Activated B cell treated with CpG ODN at 0.5 μM for 24 hours (primary cell): ENCODE measurements at regions not wholly inside any gene's neighbourhood (a gene's known extent, or its start where the extent isn't known, plus 50 kb on each side); places are given as distances from the start of the nearest gene placed in this dataset.
"Not testable (repeated sequence)": the region's sequence is repeated elsewhere in the genome, so short reads cannot be mapped to it uniquely, and the experiment has no call there.

ENCODE experiments used
- ATAC-seq: fragments of 200-7000 bp; cut with Tn5 transposase; one replicate; pipeline ENCODE4 v1.10.0; 2021; ENCODE audit warnings: low read depth, mild to moderate bottlenecking, moderate library complexity
- CTCF ChIA-PET: fragments of 350-600 bp; sonication (Branson Sonifier 250); formaldehyde crosslinking; loops from one replicate; lab custom pipeline; 2021; ENCODE audit warnings: antibody characterized with exemption; lab: Charles Lee
- POLR2A ChIA-PET: fragments of 350-600 bp; sonication (Branson Sonifier 250); formaldehyde crosslinking; loops from one replicate; lab custom pipeline; 2021; ENCODE audit warnings: antibody characterized with exemption; lab: Charles Lee
- DNase-seq: peaks from one replicate; pipeline ENCODE4 v3.0.0; 2022
- H3K27ac Mint-ChIP-seq: one replicate; pipeline ENCODE4 v1.8.0; 2020; ENCODE audit warnings: mixed read lengths
- H3K27me3 Mint-ChIP-seq: one replicate; pipeline ENCODE4 v1.8.0; 2021; ENCODE audit warnings: mixed read lengths
- H3K36me3 Mint-ChIP-seq: one replicate; pipeline ENCODE4 v1.8.0; 2021; ENCODE audit warnings: low read depth, mixed read lengths
- H3K4me1 Mint-ChIP-seq: one replicate; pipeline ENCODE4 v1.8.0; 2021; ENCODE audit warnings: mixed read lengths
- H3K4me3 Mint-ChIP-seq: one replicate; pipeline ENCODE4 v1.8.0; 2020; ENCODE audit warnings: mild to moderate bottlenecking, mixed read lengths
- H3K9me3 Mint-ChIP-seq: one replicate; pipeline ENCODE4 v1.8.0; 2020; ENCODE audit warnings: mixed read lengths
- intact Hi-C: fragments of 100-400 bp; cut with micrococcal nuclease; formaldehyde crosslinking; loops from one replicate; pipeline ENCODE4 v1.15.1; 2024
- TF ChIP-seq, protein P1 (sequence below): fragments of 200-600 bp; IDR thresholded peaks from one replicate; pipeline ENCODE4 v1.8.0; 2022; ENCODE audit warnings: antibody characterized with exemption, mild to moderate bottlenecking

DNA sequence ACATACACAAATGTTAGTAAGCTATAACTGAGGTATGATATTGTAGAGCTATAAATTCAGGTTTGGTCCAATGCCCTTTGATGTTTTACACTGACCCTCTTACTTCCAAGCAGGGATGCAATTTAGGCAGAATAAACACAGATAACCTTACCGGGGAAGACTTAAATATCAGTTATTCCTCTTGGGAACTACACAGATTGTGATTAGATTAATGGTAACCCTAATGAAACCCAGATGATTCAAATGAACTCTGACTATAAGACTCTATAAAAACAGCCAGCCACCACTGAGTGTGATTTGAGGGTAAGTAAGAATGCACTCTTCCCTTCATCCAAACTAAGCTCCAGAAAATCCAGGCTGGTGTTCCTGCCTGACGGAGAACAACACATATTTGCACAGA is 891.1 kb downstream of the NXPH1 start:
- POLR2A ChIA-PET = no interaction called here
- intact Hi-C loops = no loop called here
- ATAC-seq = no peak
- no peak for DNase-seq
- Mint-ChIP-seq H3K27me3 (no peaks in the 10 kb centered on the region), H3K4me1 (no peaks in the 10 kb centered on the region), H3K9me3 (peaks cover 15% of the 10 kb centered on the region), H3K4me3 (no peak overlapping the region), H3K36me3 (no peaks in the 10 kb centered on the region), H3K27ac (no peak overlapping the region)
- TF ChIP-seq, protein P1, sequence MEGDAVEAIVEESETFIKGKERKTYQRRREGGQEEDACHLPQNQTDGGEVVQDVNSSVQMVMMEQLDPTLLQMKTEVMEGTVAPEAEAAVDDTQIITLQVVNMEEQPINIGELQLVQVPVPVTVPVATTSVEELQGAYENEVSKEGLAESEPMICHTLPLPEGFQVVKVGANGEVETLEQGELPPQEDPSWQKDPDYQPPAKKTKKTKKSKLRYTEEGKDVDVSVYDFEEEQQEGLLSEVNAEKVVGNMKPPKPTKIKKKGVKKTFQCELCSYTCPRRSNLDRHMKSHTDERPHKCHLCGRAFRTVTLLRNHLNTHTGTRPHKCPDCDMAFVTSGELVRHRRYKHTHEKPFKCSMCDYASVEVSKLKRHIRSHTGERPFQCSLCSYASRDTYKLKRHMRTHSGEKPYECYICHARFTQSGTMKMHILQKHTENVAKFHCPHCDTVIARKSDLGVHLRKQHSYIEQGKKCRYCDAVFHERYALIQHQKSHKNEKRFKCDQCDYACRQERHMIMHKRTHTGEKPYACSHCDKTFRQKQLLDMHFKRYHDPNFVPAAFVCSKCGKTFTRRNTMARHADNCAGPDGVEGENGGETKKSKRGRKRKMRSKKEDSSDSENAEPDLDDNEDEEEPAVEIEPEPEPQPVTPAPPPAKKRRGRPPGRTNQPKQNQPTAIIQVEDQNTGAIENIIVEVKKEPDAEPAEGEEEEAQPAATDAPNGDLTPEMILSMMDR = no peak
- CTCF ChIA-PET = no interaction called here

DNA sequence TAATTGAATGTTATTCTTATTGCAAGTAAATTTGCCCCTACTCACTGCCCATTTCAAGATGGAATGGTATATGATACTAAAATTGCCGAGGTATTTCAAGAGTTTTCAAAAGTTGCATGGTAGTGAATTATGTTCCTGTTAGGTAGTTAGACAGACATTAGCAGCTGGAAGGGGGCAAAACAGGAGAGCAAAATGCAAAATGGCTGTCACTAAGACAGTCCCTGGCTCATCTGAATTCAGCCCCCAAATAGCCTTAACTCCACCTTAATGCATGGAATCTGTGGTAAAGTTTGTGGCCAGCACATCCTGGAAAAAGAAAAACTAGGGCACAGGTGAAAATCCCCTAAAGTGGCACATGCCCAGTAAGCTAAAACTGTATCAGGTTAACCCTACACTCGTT is 894.9 kb downstream of the NXPH1 start:
- H3K9me3 Mint-ChIP-seq = peaks cover 16% of the 10 kb centered on the region
- H3K27ac Mint-ChIP-seq = no peak overlapping the region
- ATAC-seq (no peak), DNase-seq (no peak)
- POLR2A ChIA-PET = no interaction called here
- H3K4me1 Mint-ChIP-seq = no peaks in the 10 kb centered on the region
- CTCF ChIA-PET = no interaction called here
- no peaks in the 10 kb centered on the region for H3K36me3 Mint-ChIP-seq
- intact Hi-C loops = no loop called here
- H3K4me3 Mint-ChIP-seq = no peak overlapping the region
- TF ChIP-seq, protein P1 = no peak
- no peaks in the 10 kb centered on the region for H3K27me3 Mint-ChIP-seq

DNA sequence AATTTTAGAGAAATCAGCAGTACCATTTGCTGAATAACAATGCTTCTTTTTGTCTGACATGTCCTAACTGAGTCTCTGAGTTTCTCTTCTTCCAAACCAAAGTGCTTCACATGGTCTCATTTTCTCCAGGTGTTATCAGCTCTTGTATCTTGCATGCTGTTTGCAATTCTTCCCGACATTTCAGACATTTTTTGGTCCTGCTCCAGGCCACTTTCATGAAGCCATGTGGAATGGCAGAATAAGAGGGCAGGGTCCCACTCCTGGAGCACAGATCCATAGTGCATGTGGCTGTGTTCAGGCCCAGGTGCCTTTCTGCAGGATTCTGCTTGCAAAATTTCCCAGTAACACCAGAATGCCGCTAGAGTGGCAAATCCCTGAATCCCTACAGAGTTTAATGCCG is 916.2 kb downstream of the NXPH1 start:
- CTCF ChIA-PET = no interaction called here
- no peak for DNase-seq
- Mint-ChIP-seq H3K27me3 (no peaks in the 10 kb centered on the region), H3K27ac (no peak overlapping the region), H3K4me3 (no peak overlapping the region), H3K9me3 (no peaks in the 10 kb centered on the region), H3K36me3 (no peaks in the 10 kb centered on the region), H3K4me1 (no peaks in the 10 kb centered on the region)
- ATAC-seq = no peak
- POLR2A ChIA-PET = no interaction called here
- intact Hi-C loops = no loop called here
- TF ChIP-seq, protein P1 = no peak

DNA sequence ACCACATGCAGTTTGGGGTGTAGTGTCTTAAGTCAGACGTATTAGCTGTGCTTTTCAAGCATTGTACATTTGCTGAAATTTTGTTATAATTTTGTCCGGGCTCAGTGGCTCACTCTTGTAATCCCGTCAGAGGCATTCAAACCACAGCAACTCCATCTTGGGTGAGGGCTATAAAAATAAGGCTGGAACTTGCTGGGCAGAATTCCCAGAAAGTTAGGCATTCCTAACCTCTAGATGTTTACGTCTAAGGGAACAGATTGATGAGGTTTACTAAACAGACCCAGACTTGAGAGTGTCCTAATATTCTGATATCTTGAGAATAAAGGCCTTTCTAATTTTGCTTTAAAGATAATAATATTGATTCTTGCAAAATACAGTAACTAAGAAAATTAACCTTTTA is 957.8 kb downstream of the NXPH1 start:
- DNase-seq (no peak), ATAC-seq (no peak)
- H3K4me1 Mint-ChIP-seq = no peaks in the 10 kb centered on the region
- CTCF ChIA-PET = no interaction called here
- TF ChIP-seq, protein P1 = no peak
- H3K27ac Mint-ChIP-seq = no peak overlapping the region
- no peak overlapping the region for H3K4me3 Mint-ChIP-seq
- H3K27me3 Mint-ChIP-seq = no peaks in the 10 kb centered on the region
- peaks cover 17% of the 10 kb centered on the region for H3K9me3 Mint-ChIP-seq
- no peaks in the 10 kb centered on the region for H3K36me3 Mint-ChIP-seq
- intact Hi-C loops = no loop called here
- POLR2A ChIA-PET = no interaction called here

DNA sequence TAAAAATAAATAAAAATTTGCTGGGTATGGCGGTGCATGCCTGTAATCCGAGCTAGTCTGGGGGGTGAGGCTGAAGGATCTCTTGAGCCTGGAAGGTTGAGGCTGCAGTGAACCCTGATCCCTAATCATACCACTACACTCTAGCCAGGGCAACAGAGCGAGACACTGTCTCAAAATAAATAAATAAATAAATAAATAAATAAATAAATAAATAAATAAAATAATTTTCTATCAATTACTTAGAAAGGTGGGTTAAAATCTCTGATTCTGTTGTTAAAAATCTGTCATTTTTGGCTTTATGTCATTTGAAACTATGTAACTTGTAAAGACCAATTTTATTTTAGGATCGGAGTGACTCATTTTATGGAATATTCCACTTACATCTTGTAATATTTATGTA is 958.6 kb downstream of the NXPH1 start:
- peaks cover 12% of the 10 kb centered on the region for H3K9me3 Mint-ChIP-seq
- POLR2A ChIA-PET = no interaction called here
- ATAC-seq (no peak), DNase-seq (no peak)
- H3K4me1 Mint-ChIP-seq = no peaks in the 10 kb centered on the region
- H3K4me3 Mint-ChIP-seq = no peak overlapping the region
- intact Hi-C loops = no loop called here
- H3K27ac Mint-ChIP-seq = no peak overlapping the region
- H3K27me3 Mint-ChIP-seq = no peaks in the 10 kb centered on the region
- TF ChIP-seq, protein P1 = no peak
- H3K36me3 Mint-ChIP-seq = no peaks in the 10 kb centered on the region
- CTCF ChIA-PET = no interaction called here

DNA sequence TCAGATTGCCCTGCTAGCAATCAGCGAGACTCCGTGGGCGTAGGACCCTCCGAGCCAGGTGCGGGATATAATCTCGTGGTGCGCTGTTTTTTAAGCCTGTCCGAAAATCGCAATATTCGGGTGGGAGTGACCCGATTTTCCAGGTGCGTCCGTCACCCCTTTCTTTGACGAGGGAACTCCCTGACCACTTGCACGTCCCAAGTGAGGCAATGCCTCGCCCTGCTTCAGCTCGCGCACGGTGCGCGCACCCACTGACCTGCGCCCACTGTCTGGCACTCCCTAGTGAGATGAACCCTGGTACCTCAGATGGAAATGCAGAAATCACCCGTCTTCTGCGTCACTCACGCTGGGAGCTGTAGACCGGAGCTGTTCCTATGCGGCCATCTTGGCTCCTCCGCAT is 971.0 kb downstream of the NXPH1 start:
- H3K27ac Mint-ChIP-seq, H3K4me1 Mint-ChIP-seq, H3K9me3 Mint-ChIP-seq, CTCF ChIA-PET, POLR2A ChIA-PET, DNase-seq, H3K36me3 Mint-ChIP-seq, intact Hi-C loops, H3K27me3 Mint-ChIP-seq, ATAC-seq, H3K4me3 Mint-ChIP-seq: not testable (repeated sequence)
